ENCODE measurements at regions not wholly inside any gene's neighbourhood (a gene's known extent, or its start where the extent isn't known, plus 50 kb on each side); places are given as distances from the start of the nearest gene placed in this dataset.

DNA sequence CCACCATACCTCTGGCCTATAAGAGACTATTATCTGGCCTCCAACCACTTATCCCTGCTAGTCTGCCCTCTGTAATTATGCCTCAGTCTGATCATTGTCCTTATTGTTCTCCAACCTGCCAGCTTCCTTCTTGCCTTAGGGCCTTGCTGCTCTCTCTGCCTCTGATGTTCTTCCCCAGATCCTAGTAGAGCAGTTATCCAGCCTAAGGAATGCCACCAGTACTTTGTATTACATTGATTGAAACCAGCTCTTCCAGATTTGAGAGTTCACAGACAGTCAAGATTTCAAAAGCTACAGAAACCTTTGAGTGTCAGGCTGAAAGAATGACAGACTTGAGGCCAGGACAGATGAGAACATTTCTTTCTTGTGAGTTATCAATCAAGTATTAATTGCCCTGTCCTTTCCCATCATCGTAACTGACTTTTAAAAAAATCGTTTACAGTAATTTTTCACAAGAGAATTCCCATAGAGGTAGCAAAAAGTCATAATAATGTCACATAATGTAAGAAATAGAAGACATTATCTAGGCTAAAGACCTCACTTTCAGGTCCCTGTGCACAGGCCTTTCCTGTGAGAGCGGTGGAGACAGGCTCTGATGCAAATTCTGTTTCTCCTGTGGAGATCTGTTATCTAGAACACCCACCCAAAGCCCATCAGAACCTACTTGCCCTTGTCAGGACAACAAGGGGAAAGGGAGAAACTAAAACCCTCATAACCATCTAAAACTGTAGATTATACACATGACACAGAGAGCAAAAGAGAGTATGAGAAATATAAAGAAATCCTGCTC lies 64.1 kb upstream of the GUCY1A1 start:
- TF ChIP-seq, protein P1, sequence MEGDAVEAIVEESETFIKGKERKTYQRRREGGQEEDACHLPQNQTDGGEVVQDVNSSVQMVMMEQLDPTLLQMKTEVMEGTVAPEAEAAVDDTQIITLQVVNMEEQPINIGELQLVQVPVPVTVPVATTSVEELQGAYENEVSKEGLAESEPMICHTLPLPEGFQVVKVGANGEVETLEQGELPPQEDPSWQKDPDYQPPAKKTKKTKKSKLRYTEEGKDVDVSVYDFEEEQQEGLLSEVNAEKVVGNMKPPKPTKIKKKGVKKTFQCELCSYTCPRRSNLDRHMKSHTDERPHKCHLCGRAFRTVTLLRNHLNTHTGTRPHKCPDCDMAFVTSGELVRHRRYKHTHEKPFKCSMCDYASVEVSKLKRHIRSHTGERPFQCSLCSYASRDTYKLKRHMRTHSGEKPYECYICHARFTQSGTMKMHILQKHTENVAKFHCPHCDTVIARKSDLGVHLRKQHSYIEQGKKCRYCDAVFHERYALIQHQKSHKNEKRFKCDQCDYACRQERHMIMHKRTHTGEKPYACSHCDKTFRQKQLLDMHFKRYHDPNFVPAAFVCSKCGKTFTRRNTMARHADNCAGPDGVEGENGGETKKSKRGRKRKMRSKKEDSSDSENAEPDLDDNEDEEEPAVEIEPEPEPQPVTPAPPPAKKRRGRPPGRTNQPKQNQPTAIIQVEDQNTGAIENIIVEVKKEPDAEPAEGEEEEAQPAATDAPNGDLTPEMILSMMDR (IDR thresholded peaks at IDR 0.05 in 8 of 11, conservative IDR thresholded peaks at IDR 0.05 in 3 of 11) = no peak
- TF ChIP-seq POLR2AphosphoS5 (IDR thresholded peaks at IDR 0.05) = no peak

Data from spleen (tissue), 7 donors.